Caco-2 (cell line): ENCODE measurements at regions not wholly inside any gene's neighbourhood (a gene's known extent, or its start where the extent isn't known, plus 50 kb on each side); places are given as distances from the start of the nearest gene placed in this dataset.

Source experiments
- BruUV-seq: library from RNA; stranded (reverse); fragments of 400-500 nt; replicated peaks from 2 replicates; lab custom pipeline; 2021; lab: Mats Ljungman, UMichigan
- CTCF ChIA-PET: fragments of 300-600 bp; sonication (Branson Sonifier 250); formaldehyde crosslinking; loops from one replicate; lab custom pipeline; 2022; ENCODE audit warnings: antibody characterized with exemption; lab: Charles Lee
- POLR2A ChIA-PET: fragments of 300-600 bp; sonication (Branson Sonifier 250); formaldehyde crosslinking; loops from one replicate; lab custom pipeline; 2022; ENCODE audit warnings: antibody characterized with exemption; lab: Charles Lee
- DNase-seq, 2 experiments: peaks; one replicate each; pipeline versions ENCODE4 v3.0.0 to v3.0.0-alpha.2; 2020 to 2022
- H3K27me3 ChIP-seq: replicated peaks from 2 replicates; pipeline ENCODE4 v1.6.0; 2011; ENCODE audit warnings: low read length; ENCODE audit not compliant: control insufficient read depth, insufficient read depth
- H3K36me3 ChIP-seq: 2 replicates; pipeline ENCODE4 v1.5.1; 2011; ENCODE audit warnings: low read length; ENCODE audit not compliant: control insufficient read depth, insufficient read depth
- H3K4me1 ChIP-seq: fragments of 250-450 bp; sonication (Bioruptor Pico); 2 replicates; pipeline ENCODE4 v1.5.1; 2020; ENCODE audit warnings: mild to moderate bottlenecking
- H3K4me3 ChIP-seq: 2 replicates; pipeline ENCODE4 v1.5.1; 2011; ENCODE audit warnings: low read depth, mild to moderate bottlenecking, control low read depth, low read length
- H3K9me3 ChIP-seq: fragments of 250-450 bp; sonication (Bioruptor Pico); 2 replicates; pipeline ENCODE4 v1.5.1; 2020; ENCODE audit warnings: mild to moderate bottlenecking, moderate library complexity
- H3K27ac Mint-ChIP-seq: one replicate; pipeline ENCODE4 v1.8.0; 2022; ENCODE audit warnings: mixed read lengths; ENCODE audit not compliant: unreplicated experiment
- H3K27me3 Mint-ChIP-seq: one replicate; pipeline ENCODE4 v1.8.0; 2022; ENCODE audit warnings: mixed read lengths; ENCODE audit not compliant: insufficient read depth, unreplicated experiment
- H3K36me3 Mint-ChIP-seq: one replicate; pipeline ENCODE4 v1.8.0; 2022; ENCODE audit warnings: mild to moderate bottlenecking, mixed read lengths; ENCODE audit not compliant: insufficient read depth, unreplicated experiment
- H3K4me1 Mint-ChIP-seq: one replicate; pipeline ENCODE4 v1.8.0; 2022; ENCODE audit warnings: low read depth, mixed read lengths; ENCODE audit not compliant: unreplicated experiment
- H3K4me3 Mint-ChIP-seq: one replicate; pipeline ENCODE4 v1.8.0; 2022; ENCODE audit warnings: mild to moderate bottlenecking, moderate library complexity, mixed read lengths; ENCODE audit not compliant: unreplicated experiment
- H3K9me3 Mint-ChIP-seq: one replicate; pipeline ENCODE4 v1.8.0; 2022; ENCODE audit warnings: mixed read lengths; ENCODE audit not compliant: unreplicated experiment
- intact Hi-C: fragments of 100-400 bp; cut with micrococcal nuclease; formaldehyde crosslinking; loops from one replicate; pipeline ENCODE4 v1.10.0; 2022; ENCODE audit not compliant: unreplicated experiment
- TF ChIP-seq, protein P1 (sequence below), 2 experiments: fragments of 200-600 bp in 1 of 2; IDR thresholded peaks; 1 replicate in 1 of 2; 2 replicates in 1 of 2; pipeline versions ENCODE4 v1.5.1 to v1.8.0; 2011 to 2022; ENCODE audit warnings: antibody characterized with exemption in 1 of 2, control low read depth in 1 of 2, inconsistent platforms in 1 of 2, low read depth in 1 of 2, low read length in 1 of 2, mild to moderate bottlenecking in 1 of 2, moderate library complexity in 1 of 2; ENCODE audit not compliant: insufficient read depth in 1 of 2, severe bottlenecking in 1 of 2, unreplicated experiment in 1 of 2

DNA sequence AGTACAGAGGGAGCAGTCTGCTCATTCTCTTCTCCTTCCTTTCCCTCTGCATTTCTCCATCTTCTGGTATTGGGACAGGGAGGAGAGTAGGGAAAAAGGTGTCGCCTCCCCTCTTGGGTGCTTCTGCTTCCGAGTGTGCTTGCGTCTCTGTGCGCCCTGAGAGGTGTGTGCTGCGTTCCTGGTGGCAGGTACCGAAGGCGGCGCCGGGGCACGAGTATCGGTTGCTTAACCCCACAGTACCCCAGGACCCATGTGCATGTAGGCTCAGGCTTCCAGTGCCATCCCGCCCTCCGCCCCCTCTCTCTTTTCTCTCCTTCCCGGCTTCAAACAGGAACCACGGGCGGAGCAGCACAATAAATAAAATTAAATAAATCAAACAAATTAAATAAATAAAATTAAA, 169.3 kb upstream of the GLI3 start:
- intact Hi-C loops = no loop called here
- POLR2A ChIA-PET = no interaction called here
- H3K36me3 ChIP-seq = no peaks in the 10 kb centered on the region
- H3K9me3 Mint-ChIP-seq = no peaks in the 10 kb centered on the region
- H3K4me3 ChIP-seq = no peak overlapping the region
- no TSS peak for BruUV-seq
- no peak for DNase-seq
- H3K4me1 Mint-ChIP-seq = no peaks in the 10 kb centered on the region
- CTCF ChIA-PET = no interaction called here
- H3K27me3 Mint-ChIP-seq = peaks cover 13% of the 10 kb centered on the region
- no peaks in the 10 kb centered on the region for H3K36me3 Mint-ChIP-seq
- H3K9me3 ChIP-seq = no peaks in the 10 kb centered on the region
- TF ChIP-seq, protein P1, sequence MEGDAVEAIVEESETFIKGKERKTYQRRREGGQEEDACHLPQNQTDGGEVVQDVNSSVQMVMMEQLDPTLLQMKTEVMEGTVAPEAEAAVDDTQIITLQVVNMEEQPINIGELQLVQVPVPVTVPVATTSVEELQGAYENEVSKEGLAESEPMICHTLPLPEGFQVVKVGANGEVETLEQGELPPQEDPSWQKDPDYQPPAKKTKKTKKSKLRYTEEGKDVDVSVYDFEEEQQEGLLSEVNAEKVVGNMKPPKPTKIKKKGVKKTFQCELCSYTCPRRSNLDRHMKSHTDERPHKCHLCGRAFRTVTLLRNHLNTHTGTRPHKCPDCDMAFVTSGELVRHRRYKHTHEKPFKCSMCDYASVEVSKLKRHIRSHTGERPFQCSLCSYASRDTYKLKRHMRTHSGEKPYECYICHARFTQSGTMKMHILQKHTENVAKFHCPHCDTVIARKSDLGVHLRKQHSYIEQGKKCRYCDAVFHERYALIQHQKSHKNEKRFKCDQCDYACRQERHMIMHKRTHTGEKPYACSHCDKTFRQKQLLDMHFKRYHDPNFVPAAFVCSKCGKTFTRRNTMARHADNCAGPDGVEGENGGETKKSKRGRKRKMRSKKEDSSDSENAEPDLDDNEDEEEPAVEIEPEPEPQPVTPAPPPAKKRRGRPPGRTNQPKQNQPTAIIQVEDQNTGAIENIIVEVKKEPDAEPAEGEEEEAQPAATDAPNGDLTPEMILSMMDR (IDR thresholded peaks at IDR 0.05; ENCODE audit: insufficient read depth in 1 of 2, low read depth in 1 of 2, low read length in 1 of 2, severe bottlenecking in 1 of 2, unreplicated experiment in 1 of 2) = no peak
- no peak overlapping the region for H3K4me3 Mint-ChIP-seq
- no peaks in the 10 kb centered on the region for H3K27me3 ChIP-seq
- H3K27ac Mint-ChIP-seq = no peak overlapping the region
- no peaks in the 10 kb centered on the region for H3K4me1 ChIP-seq

DNA sequence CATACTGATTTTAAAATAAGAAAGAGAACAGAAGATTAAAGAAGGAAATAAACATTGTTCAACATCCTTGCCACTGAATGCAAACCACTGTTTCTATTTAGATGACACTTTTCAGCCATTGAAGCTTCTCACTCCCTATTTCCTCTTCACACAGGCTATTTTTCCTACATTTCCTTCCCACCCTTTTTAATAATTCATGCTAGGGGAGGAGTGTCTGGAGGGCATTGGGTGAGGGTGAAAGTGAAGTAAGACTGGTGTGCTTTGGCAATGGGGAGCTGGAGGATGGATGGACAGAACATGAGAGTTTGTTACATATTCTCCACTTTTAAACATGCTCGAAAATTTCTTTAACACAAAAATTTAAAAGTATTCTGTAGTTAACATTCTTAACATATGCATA, 168.8 kb upstream of the GLI3 start:
- H3K4me3 Mint-ChIP-seq = no peak overlapping the region
- ChIA-PET CTCF (no interaction called here), POLR2A (no interaction called here)
- Histone ChIP-seq H3K9me3 (no peaks in the 10 kb centered on the region), H3K27me3 (no peaks in the 10 kb centered on the region), H3K36me3 (no peaks in the 10 kb centered on the region), H3K4me1 (no peaks in the 10 kb centered on the region), H3K4me3 (no peak overlapping the region)
- TF ChIP-seq, protein P1 (IDR thresholded peaks at IDR 0.05; ENCODE audit: insufficient read depth in 1 of 2, low read depth in 1 of 2, low read length in 1 of 2, severe bottlenecking in 1 of 2, unreplicated experiment in 1 of 2) = no peak
- H3K36me3 Mint-ChIP-seq = no peaks in the 10 kb centered on the region
- H3K9me3 Mint-ChIP-seq = no peaks in the 10 kb centered on the region
- H3K4me1 Mint-ChIP-seq = no peaks in the 10 kb centered on the region
- no TSS peak for BruUV-seq
- peaks cover 15% of the 10 kb centered on the region for H3K27me3 Mint-ChIP-seq
- no peak overlapping the region for H3K27ac Mint-ChIP-seq
- intact Hi-C loops = no loop called here
- DNase-seq = no peak

DNA sequence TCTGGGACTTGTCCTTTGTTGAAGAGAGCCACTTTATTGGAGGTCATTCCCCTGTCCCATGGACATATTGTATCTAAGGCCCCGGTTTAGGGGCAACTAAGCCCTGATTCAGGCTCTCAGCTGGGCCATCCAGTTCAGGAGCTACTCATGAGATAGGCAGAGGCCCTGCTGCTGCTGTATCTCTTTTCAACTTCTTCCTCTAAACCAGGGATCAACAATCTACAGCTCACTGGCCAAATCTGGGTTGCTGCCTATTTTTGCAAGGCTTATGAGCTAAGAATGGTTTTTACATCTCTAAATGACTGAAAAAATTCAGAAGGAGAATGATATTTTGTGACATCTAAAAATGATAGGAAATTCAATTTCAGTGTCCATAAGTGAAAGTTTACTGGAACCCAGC, 166.8 kb upstream of the GLI3 start:
- BruUV-seq = no TSS peak

More for the DNA sequence above, 166.8 kb upstream of the GLI3 start:
- ChIA-PET CTCF (no interaction called here), POLR2A (no interaction called here)
- H3K4me1 ChIP-seq = no peaks in the 10 kb centered on the region
- TF ChIP-seq, protein P1 (IDR thresholded peaks at IDR 0.05; ENCODE audit: insufficient read depth in 1 of 2, low read depth in 1 of 2, low read length in 1 of 2, severe bottlenecking in 1 of 2, unreplicated experiment in 1 of 2) = no peak
- H3K9me3 ChIP-seq = no peaks in the 10 kb centered on the region
- H3K4me3 ChIP-seq = no peak overlapping the region
- no peaks in the 10 kb centered on the region for H3K36me3 ChIP-seq
- intact Hi-C loops = no loop called here
- Mint-ChIP-seq H3K4me1 (no peaks in the 10 kb centered on the region), H3K27ac (no peak overlapping the region), H3K4me3 (no peak overlapping the region), H3K27me3 (peaks cover 15% of the 10 kb centered on the region), H3K9me3 (no peaks in the 10 kb centered on the region), H3K36me3 (no peaks in the 10 kb centered on the region)
- no peak for DNase-seq
- no peaks in the 10 kb centered on the region for H3K27me3 ChIP-seq
